Astrocyte of the spinal cord (primary cell): ENCODE measurements at regions not wholly inside any gene's neighbourhood (a gene's known extent, or its start where the extent isn't known, plus 50 kb on each side); places are given as distances from the start of the nearest gene placed in this dataset.

ENCODE experiments used
- DNase-seq: peaks from one replicate; pipeline ENCODE4 v3.0.0; 2011; ENCODE audit warnings: low read depth, low spot score
- H3K4me3 ChIP-seq: 2 replicates; pipeline ENCODE4 v1.5.1; 2011; ENCODE audit warnings: low read depth, mild to moderate bottlenecking, low read length, moderate library complexity
- in situ Hi-C: cut with HindIII; loops from 2 replicates; pipeline ENCODE4 v1.10.0; 2017; ENCODE audit warnings: low sequenced_read_pairs
- TF ChIP-seq, protein P1 (sequence below): IDR thresholded peaks from 2 replicates; pipeline ENCODE4 v1.5.1; 2012; ENCODE audit warnings: low read depth, mild to moderate bottlenecking, low read length, inconsistent platforms

DNA sequence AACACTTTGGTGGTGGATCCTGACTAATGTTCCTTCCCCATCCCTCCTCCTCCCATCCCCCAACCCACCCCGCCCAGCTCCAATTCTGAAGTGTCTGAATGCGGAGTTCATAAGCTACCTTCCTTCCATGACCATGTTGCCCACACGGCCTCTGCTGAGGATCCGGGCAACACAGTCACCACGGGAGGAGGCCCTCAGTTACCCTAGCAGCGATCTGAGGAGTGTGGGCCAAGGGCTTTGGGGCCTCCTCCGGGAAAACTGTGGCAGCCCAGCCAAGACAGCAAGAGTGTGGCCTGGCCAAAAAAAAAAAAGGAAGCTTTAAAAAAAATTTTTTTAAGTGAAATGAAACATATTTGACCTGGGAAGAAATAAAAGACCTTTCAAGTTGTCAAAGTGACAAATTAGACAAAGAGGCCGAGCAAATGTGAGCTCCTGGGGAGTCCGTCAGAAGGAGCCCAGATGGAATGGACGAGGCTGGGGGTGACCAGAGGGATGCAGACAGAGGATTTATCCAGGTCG lies 169.0 kb upstream of the PKDCC start:
- in situ Hi-C loops, result no loop called here
- TF ChIP-seq, protein P1, sequence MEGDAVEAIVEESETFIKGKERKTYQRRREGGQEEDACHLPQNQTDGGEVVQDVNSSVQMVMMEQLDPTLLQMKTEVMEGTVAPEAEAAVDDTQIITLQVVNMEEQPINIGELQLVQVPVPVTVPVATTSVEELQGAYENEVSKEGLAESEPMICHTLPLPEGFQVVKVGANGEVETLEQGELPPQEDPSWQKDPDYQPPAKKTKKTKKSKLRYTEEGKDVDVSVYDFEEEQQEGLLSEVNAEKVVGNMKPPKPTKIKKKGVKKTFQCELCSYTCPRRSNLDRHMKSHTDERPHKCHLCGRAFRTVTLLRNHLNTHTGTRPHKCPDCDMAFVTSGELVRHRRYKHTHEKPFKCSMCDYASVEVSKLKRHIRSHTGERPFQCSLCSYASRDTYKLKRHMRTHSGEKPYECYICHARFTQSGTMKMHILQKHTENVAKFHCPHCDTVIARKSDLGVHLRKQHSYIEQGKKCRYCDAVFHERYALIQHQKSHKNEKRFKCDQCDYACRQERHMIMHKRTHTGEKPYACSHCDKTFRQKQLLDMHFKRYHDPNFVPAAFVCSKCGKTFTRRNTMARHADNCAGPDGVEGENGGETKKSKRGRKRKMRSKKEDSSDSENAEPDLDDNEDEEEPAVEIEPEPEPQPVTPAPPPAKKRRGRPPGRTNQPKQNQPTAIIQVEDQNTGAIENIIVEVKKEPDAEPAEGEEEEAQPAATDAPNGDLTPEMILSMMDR, result no peak
- no peak for DNase-seq
- no peak overlapping the region for H3K4me3 ChIP-seq

DNA sequence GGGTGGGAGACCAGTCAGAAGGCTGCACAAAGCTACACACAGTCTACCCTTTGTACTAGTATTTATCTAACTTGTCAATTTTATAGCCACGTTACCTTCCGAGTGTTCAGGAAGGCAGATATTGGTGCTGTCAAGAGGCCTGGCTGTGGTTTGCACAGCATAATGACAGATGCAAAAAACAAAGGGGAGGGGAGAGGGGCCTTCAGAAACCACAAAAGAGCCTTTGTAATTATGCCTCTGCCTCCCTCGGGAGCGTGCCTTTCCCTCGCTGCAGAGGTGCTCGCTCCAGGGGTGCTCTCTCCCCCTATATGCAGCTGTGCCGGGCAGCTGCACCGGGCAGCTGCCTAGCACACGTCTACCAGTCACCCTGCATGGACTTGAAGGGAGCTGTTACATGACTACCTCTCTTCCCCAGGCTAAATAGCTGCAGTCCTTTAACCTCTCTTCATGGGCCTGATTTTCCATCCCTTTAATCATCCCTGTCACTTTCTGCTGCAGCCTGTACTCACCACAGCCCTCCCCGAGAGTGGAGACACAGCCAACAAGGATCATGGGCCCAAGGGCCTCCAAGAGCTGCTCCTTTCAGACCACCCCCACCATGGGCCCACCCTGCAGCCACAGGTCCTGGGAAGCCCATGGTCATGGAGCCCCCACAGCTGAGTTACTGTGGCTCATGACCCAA lies 168.4 kb upstream of the PKDCC start:
- no peak overlapping the region for H3K4me3 ChIP-seq
- in situ Hi-C loops, result no loop called here
- DNase-seq, result no peak
- TF ChIP-seq, protein P1, result no peak

DNA sequence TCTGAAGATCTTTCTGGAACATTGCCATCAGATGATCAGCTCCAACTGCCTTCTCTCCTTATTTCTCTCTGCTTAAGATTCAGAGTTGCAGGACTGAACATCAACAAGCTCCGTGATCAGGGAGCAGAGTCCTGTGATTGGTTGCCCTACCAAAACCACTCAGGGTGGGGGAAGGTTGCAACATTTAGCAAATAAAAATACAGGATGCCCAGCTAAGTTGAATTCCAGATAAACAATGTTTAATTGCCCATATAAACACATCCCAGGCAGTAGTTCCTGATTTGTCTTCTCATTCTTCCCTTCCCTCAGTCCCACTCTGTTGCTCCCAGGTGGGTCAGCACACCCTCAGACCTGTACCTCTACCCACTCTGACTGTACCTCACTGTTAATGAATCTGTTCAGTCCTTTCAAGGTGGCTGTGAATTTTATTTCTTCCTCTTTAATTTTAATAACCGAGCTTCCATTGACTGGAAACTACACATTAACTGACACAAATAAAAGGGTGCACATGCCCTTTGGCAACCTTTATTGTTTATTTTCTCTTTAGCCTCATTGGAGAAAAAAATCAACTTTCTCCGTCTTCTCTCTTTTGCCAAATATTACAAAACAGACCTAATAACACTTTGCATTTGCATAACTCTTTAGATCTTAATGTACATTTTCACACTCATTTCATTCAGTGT lies 167.1 kb upstream of the PKDCC start:
- in situ Hi-C loops, result no loop called here
- no peak overlapping the region for H3K4me3 ChIP-seq
- no peak for DNase-seq
- TF ChIP-seq, protein P1, result no peak

DNA sequence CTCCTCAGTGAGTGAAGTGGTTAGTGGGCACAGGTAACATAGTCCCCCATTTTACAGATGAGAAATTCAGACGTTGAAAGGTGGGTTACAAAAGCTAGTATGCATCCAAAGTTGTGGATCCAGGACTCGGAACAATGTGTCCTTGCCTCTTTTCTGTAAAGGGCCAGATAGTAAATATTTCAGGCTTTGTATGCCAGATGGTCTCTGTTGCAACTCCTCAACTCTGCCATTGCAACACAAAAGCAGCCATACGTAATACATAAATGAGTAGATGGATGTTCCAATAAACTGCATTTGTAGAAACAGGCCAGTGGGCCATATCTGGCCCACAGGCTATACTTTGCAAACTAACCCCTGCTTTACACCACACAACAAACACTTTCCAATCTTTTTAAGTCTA lies 166.6 kb upstream of the PKDCC start:
- no peak overlapping the region for H3K4me3 ChIP-seq
- no peak for DNase-seq
- in situ Hi-C loops, result no loop called here
- TF ChIP-seq, protein P1, result no peak

DNA sequence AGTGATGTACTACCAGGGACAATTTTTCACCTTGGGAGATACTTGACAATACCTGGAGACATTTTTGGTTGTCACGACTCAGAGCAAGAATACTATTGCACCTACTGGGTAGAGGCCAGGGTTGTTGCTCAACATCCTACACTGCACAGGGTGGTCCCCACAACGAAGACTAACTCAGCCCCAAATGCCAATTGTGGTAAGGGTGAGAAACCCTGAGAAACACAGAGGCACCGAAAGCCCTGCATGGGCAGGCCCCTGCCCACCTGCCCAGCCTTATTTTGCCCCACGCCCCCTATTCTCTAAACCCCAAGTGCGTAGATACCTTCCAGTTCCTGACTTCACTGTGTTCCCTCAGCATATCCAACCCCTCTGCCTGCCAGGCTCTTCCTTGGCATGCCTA lies 163.1 kb upstream of the PKDCC start:
- no peak overlapping the region for H3K4me3 ChIP-seq
- TF ChIP-seq, protein P1, result no peak
- in situ Hi-C loops, result no loop called here
- no peak for DNase-seq

DNA sequence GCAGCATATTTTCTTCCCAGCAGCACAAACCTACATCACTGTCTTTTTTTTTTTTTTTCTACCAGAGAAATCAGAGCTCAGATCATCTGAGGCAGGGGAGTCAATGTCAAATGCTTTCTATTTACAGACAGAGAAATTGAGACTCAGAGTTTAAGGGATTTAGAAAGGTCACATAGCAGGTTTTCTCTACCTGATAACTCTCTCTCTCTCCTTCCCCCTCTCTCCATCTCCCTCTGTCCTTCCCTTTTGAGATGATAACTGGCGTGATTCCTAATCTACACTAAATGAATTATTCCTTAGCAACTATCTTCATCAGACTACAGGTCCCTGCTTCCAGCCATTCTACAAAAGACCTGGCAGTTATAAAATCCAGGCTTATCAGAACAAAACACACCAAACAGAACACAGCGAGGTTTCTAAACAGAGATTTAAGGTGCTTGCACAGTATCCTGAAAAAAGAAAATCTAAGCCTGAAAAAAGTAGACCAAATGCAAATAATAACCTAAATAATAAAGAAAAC lies 161.6 kb upstream of the PKDCC start:
- TF ChIP-seq, protein P1, result no peak
- no peak overlapping the region for H3K4me3 ChIP-seq
- DNase-seq, result no peak
- in situ Hi-C loops, result no loop called here
